GM19043 (cell line): ENCODE measurements at regions not wholly inside any gene's neighbourhood (a gene's known extent, or its start where the extent isn't known, plus 50 kb on each side); places are given as distances from the start of the nearest gene placed in this dataset.
"Not testable (repeated sequence)": the region's sequence is repeated elsewhere in the genome, so short reads cannot be mapped to it uniquely, and the experiment has no call there.

Experiments used
- ATAC-seq: cut with Tn5 transposase; IDR thresholded peaks from one replicate; pipeline ENCODE4 v1.9.1; 2021; ENCODE audit warnings: low read depth; ENCODE audit not compliant: unreplicated experiment

DNA sequence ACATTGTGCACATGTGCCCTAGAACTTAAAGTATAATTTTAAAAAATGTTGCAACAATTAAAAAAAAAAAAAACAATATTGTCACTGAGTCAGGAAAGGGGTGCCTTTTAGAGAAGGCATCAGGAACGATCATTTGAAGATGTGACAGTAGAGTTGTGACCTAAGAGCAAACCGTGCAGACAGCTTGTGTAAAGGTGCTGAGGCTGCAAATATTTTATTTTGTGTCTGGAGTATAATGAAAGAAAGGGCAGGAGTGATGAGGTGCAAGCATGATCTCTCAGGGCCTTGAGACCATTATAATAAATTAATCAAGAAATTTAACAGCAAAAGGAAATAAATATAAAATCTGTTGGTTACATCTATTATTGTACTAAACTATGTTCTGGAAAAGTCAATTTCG, 1219.7 kb downstream of the OLFM4 start:
- ATAC-seq, result no peak

- ATAC-seq, result no peak
These were observed 1233.2 kb downstream of the OLFM4 start for GRCh38 chr13:54261856-54262255.

- no peak for ATAC-seq
These were observed 1235.3 kb downstream of the OLFM4 start for GRCh38 chr13:54263868-54264267.

GRCh38 chr13:54267253-54267668, 1238.6 kb downstream of the OLFM4 start:
- not testable (repeated sequence) for ATAC-seq

DNA sequence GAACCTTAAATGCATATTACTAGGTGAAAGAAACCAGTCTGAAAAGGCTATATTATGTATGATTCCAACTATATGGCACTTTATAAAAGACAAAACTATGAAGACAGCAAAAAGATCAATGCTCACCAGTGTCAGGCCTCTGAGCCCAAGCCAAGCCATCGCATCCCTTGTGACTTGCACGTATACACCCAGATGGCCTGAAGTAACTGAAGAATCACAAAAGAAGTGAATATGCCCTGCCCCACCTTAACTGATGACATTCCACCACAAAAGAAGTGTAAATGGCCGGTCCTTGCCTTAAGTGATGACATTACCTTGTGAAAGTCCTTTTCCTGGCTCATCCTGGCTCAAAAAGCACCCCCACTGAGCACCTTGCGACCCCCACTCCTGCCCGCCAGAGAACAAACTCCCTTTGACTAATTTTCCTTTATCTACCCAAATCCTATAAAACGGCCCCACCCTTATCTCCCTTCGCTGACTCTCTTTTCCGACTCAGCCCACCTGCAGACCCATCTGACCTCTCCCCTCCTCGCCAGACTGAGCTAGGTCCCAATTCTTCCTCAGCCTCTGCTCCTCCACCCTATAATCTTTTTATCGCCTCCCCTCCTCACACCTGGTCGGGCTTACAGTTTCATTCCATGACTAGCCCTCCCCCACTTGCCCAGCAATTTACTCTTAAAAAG, 1239.5 kb downstream of the OLFM4 start:
- not testable (repeated sequence) for ATAC-seq

DNA sequence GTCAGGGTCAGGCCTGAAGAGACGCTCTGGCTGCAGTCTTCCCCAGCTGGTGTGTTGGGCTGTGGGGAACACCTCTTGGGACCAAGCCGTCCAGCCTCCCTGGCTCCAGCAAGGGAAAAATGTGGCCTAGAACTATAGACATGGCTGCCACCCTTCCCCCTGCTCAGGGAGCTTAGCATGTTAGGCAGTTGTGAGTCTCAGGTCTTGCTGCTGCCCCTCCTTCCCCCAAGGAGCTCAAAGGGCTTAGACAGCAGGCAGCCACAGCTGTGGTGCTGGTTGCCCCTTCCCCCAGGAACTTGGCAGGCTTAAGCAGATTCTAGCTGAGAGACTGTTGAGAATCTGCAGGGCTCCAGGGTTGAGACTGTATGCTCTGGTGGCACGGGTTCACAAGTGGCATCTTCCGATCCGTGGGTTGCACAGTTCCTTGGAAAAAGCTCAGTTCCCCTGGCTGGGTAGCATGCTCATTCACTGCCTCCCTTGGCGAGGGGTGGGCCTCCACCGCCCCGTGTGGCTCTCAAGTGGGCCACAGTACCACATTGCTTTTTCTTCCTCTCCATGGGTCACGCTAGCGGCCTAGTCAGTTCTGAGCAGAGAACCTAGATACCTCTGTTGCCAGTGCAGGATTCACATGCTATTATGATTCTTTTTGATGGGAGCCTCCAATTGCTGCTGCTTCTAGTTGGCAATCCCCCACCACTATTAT, 1258.6 kb downstream of the OLFM4 start:
- ATAC-seq, result no peak

- ATAC-seq, result no peak
These were observed 1272.5 kb downstream of the OLFM4 start for GRCh38 chr13:54301085-54301484.

GRCh38 chr13:54305377-54305776, 1276.8 kb downstream of the OLFM4 start:
- no peak for ATAC-seq

GRCh38 chr13:54312885-54313284, 1284.3 kb downstream of the OLFM4 start:
- no peak for ATAC-seq

DNA sequence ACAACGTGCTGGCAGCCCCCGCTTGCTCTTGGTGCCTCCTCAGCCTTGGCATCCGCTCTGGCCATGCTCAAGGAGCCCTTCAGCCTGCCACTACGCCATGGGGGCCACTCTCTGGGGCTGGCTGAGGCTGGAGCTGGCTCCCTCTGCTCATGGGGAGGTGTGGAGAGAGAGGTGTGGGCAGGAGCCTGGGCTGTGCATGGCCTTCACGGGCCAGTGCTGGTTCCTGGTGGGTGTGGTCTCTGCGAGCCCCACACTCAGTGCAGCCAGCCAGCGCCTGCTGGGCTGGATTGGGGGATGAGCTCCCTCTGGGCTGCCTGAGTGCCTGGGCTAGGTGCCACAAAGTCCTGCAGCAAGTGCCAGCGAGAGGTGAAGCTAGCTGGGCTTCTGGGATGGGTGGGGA, 1289.1 kb downstream of the OLFM4 start:
- ATAC-seq, result no peak

DNA sequence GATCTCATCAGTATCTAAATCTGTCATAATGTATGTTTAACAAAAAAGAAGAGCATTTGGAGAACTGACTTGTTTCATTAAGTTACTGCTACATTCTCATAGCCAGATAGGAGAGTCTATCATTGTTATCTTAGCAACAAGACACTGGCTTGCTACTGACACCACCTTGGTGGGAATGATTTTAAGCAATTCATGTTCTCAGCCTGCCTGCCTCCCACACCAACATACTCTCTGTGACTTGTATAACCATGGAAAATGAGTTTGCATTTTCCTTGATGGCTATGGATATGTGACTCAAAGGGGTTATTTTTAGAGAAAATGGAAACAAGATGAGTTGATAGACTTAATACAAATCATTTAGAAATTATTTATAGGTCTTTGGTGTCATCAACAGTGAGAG, 1308.9 kb downstream of the OLFM4 start:
- no peak for ATAC-seq

- ATAC-seq, result no peak
These were observed 1318.9 kb downstream of the OLFM4 start for GRCh38 chr13:54347531-54347930.

- no peak for ATAC-seq
These were observed 1327.6 kb downstream of the OLFM4 start for GRCh38 chr13:54356209-54356608.

- no peak for ATAC-seq
These were observed 1328.2 kb downstream of the OLFM4 start for GRCh38 chr13:54356849-54357248.

GRCh38 chr13:54357284-54357933, 1328.8 kb downstream of the OLFM4 start:
- ATAC-seq, result no peak

DNA sequence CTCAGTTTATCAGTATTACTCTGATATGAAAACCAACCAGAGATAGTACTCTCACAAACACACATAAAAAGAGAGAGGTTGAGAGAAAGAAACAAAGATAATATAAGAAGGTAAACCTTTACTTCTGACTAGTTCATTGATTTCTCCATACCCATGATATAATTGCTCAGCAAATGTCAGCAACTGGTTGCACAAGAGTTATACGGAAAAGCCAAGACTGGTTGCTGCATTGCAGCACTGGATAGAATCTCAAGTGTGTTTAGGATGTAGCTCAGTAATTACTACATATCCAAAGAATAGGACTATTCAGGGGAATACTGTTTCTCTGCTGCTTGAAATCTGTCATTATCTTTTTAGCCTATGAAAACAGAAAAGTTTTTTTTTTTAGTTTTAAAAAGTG, 1332.8 kb downstream of the OLFM4 start:
- ATAC-seq, result no peak

- ATAC-seq, result no peak
These were observed 1338.1 kb downstream of the OLFM4 start for GRCh38 chr13:54366728-54367127.

GRCh38 chr13:54367639-54368271, 1339.1 kb downstream of the OLFM4 start:
- ATAC-seq, result no peak

DNA sequence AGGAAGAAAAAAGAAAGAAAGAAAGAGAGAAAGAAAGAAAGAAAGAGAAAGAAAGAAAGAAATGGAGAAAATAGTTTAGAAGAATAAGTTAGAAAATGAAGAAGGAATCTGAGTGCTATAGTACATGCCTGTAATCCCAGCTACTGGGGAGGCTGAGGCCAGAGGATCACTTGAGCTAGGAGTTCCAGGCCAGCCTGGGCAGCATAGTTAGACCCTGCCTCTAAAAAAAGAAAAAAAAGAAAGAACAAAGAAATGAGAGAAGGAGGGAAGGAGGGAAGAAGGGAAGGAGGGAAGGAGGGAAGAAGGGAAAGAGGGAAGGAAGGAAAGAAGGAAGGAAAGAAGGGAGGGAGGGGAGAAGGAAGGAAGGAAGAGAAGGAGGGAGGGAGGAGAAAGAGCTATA, 1339.8 kb downstream of the OLFM4 start:
- no peak for ATAC-seq

GRCh38 chr13:54373211-54373610, 1344.6 kb downstream of the OLFM4 start:
- ATAC-seq, result no peak

GRCh38 chr13:54379461-54379860, 1350.8 kb downstream of the OLFM4 start:
- ATAC-seq, result no peak
